ENCODE measurements at regions not wholly inside any gene's neighbourhood (a gene's known extent, or its start where the extent isn't known, plus 50 kb on each side); places are given as distances from the start of the nearest gene placed in this dataset.

DNA sequence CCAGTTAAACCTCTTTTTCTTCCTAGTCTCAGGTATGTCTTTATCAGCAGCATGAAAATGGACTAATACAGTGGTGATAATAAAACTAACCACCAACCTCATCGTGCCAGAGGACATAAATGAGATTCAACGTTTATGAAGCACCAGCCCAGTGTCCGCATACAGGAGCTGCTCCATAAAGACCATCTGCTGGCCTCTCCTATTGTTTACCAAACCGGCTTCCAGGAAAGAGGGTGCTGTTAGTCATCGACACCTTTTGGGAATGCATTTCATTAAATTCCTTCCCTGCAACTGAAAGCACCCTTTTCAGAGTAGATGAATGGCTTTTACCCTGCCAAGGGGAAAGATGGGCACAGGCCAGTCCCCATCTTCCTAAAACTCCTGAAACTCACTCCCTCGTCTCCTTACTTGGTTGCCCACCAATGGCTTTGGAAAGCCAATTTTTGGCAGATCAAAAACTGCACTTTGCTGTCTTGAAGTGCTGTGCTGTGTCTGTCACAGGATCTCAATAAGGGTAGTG lies 122.1 kb downstream of the AQP9 start:
- no peak for ATAC-seq
- TF ChIP-seq ARNTL (CRISPR knock-in tag; IDR thresholded peaks at IDR 0.05; ENCODE audit: borderline replicate concordance, low read depth) = no peak
- TF ChIP-seq CREB5 (CRISPR knock-in tag; IDR thresholded peaks at IDR 0.05; ENCODE audit: low read depth) = no peak
- no peak for TF ChIP-seq ZNF70 (CRISPR knock-in tag; IDR thresholded peaks at IDR 0.05)
- TF ChIP-seq, protein P1, sequence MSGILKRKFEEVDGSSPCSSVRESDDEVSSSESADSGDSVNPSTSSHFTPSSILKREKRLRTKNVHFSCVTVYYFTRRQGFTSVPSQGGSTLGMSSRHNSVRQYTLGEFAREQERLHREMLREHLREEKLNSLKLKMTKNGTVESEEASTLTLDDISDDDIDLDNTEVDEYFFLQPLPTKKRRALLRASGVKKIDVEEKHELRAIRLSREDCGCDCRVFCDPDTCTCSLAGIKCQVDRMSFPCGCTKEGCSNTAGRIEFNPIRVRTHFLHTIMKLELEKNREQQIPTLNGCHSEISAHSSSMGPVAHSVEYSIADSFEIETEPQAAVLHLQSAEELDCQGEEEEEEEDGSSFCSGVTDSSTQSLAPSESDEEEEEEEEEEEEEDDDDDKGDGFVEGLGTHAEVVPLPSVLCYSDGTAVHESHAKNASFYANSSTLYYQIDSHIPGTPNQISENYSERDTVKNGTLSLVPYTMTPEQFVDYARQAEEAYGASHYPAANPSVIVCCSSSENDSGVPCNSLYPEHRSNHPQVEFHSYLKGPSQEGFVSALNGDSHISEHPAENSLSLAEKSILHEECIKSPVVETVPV (CRISPR knock-in tag; IDR thresholded peaks at IDR 0.05) = no peak
- no peak for TF ChIP-seq ESRRG (CRISPR knock-in tag; IDR thresholded peaks at IDR 0.05)

GRCh38 chr15:58260725-58261267 lies 122.6 kb downstream of the AQP9 start:
- ATAC-seq = no peak
- TF ChIP-seq SNAI2 (CRISPR knock-in tag; IDR thresholded peaks at IDR 0.05) (no peak), BACH2 (CRISPR knock-in tag; IDR thresholded peaks at IDR 0.05; ENCODE audit: borderline replicate concordance) (no peak), OSR1 (CRISPR knock-in tag; IDR thresholded peaks at IDR 0.05) (no peak), CREB5 (CRISPR knock-in tag; IDR thresholded peaks at IDR 0.05; ENCODE audit: low read depth) (no peak), ARNTL (CRISPR knock-in tag; IDR thresholded peaks at IDR 0.05; ENCODE audit: borderline replicate concordance, low read depth) (no peak), GLIS3 (CRISPR knock-in tag; IDR thresholded peaks at IDR 0.05) (no peak), ZNF70 (CRISPR knock-in tag; IDR thresholded peaks at IDR 0.05) (no peak), ZC3H10 (CRISPR knock-in tag; IDR thresholded peaks at IDR 0.05) (no peak), ZFP3 (CRISPR knock-in tag; IDR thresholded peaks at IDR 0.05) (no peak), RARB (CRISPR knock-in tag; IDR thresholded peaks at IDR 0.05) (no peak), ESRRG (CRISPR knock-in tag; IDR thresholded peaks at IDR 0.05) (no peak), ZNF565 (CRISPR knock-in tag; conservative IDR thresholded peaks at IDR 0.05; ENCODE audit: low read depth) (no peak)

DNA sequence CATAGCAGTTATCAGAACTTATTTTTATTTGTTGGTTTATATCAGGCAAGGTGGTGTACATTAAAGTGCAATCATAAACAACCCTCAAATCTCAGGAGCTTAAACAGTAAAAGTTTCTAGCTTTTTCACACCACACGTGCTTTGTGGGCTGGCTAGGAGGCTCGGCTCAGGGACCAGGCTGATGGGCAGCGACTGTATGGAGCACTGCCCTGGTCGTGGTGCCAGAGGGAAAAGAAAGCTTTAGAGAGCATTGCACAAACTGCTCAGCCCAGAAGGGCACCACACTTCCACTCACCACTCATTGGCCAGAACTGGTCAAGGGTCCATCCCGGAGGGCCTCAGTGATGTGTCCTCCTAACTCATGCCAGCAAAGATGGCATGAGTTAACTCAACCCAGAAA lies 123.2 kb downstream of the AQP9 start:
- no peak for TF ChIP-seq ZNF8 (CRISPR knock-in tag; IDR thresholded peaks at IDR 0.05)
- TF ChIP-seq ZFP3 (CRISPR knock-in tag; IDR thresholded peaks at IDR 0.05) = no peak
- TF ChIP-seq SNAI2 (CRISPR knock-in tag; IDR thresholded peaks at IDR 0.05) = no peak
- TF ChIP-seq ZNF565 (CRISPR knock-in tag; conservative IDR thresholded peaks at IDR 0.05; ENCODE audit: low read depth) = no peak
- TF ChIP-seq CSDC2 (CRISPR knock-in tag; IDR thresholded peaks at IDR 0.05) = no peak
- TF ChIP-seq ZFP30 (CRISPR knock-in tag; IDR thresholded peaks at IDR 0.05) = no peak
- no peak for TF ChIP-seq BACH2 (CRISPR knock-in tag; IDR thresholded peaks at IDR 0.05; ENCODE audit: borderline replicate concordance)
- no peak for TF ChIP-seq PPARA (CRISPR knock-in tag; IDR thresholded peaks at IDR 0.05; ENCODE audit: borderline replicate concordance)
- TF ChIP-seq RARB (CRISPR knock-in tag; IDR thresholded peaks at IDR 0.05) = no peak
- no peak for TF ChIP-seq ISL1 (CRISPR knock-in tag; IDR thresholded peaks at IDR 0.05)
- TF ChIP-seq TCF4 (CRISPR knock-in tag; IDR thresholded peaks at IDR 0.05; ENCODE audit: borderline replicate concordance) = no peak
- no peak for TF ChIP-seq ZC3H10 (CRISPR knock-in tag; IDR thresholded peaks at IDR 0.05)
- no peak for TF ChIP-seq ESRRG (CRISPR knock-in tag; IDR thresholded peaks at IDR 0.05)
- TF ChIP-seq TOX (CRISPR knock-in tag; IDR thresholded peaks at IDR 0.05; ENCODE audit: borderline replicate concordance) = no peak
- no peak for TF ChIP-seq OSR1 (CRISPR knock-in tag; IDR thresholded peaks at IDR 0.05)
- TF ChIP-seq GLIS3 (CRISPR knock-in tag; IDR thresholded peaks at IDR 0.05) = no peak
- ATAC-seq = no peak

GRCh38 chr15:58264053-58264971 lies 126.1 kb downstream of the AQP9 start:
- TF ChIP-seq OSR1 (CRISPR knock-in tag; IDR thresholded peaks at IDR 0.05) = no peak
- no peak for ATAC-seq

DNA sequence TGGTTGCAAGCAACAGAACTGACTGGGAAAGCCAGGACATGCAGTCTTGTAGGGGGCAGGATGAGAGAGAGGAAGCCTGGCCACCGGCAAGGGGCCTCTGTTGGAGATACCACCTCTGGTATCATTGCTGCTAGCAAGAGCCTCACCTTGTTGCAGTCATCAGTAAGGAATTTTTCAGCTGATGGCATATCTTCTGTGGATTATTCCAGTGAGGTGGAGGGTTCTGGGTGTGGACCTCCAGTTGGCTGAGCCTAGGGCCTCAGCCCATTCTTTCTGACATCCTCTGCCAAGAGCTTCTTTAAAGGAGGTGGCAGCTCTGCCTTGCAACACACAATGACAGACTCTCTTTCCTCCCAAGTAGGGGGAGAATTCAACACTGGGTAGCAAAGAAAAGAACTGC lies 128.9 kb downstream of the AQP9 start:
- no peak for ATAC-seq
- no peak for TF ChIP-seq CREB5 (CRISPR knock-in tag; IDR thresholded peaks at IDR 0.05; ENCODE audit: low read depth)
- no peak for TF ChIP-seq TOX (CRISPR knock-in tag; IDR thresholded peaks at IDR 0.05; ENCODE audit: borderline replicate concordance)
- TF ChIP-seq ZNF70 (CRISPR knock-in tag; IDR thresholded peaks at IDR 0.05) = no peak
- no peak for TF ChIP-seq CSDC2 (CRISPR knock-in tag; IDR thresholded peaks at IDR 0.05)
- TF ChIP-seq PATZ1 (CRISPR knock-in tag; IDR thresholded peaks at IDR 0.05; ENCODE audit: borderline replicate concordance) = no peak
- no peak for TF ChIP-seq ZFP3 (CRISPR knock-in tag; IDR thresholded peaks at IDR 0.05)
